PC-3 (cell line): ENCODE measurements at regions not wholly inside any gene's neighbourhood (a gene's known extent, or its start where the extent isn't known, plus 50 kb on each side); places are given as distances from the start of the nearest gene placed in this dataset.

Experiments used
- ATAC-seq: fragments of 200-7000 bp; cut with Tn5 transposase; 2 replicates; pipeline ENCODE4 v1.9.1; 2020; ENCODE audit warnings: mild to moderate bottlenecking, moderate library complexity
- BruUV-seq: library from RNA; stranded (reverse); fragments of 400-500 nt; replicated peaks from 2 replicates; lab custom pipeline; 2021; lab: Mats Ljungman, UMichigan
- CTCF ChIA-PET: fragments of 300-600 bp; sonication (Branson Sonifier 250); formaldehyde crosslinking; loops from one replicate; lab custom pipeline; 2022; ENCODE audit warnings: antibody characterized with exemption; lab: Charles Lee
- POLR2A ChIA-PET: fragments of 300-600 bp; sonication (Branson Sonifier 250); formaldehyde crosslinking; loops from one replicate; lab custom pipeline; 2022; ENCODE audit warnings: antibody characterized with exemption; ENCODE audit not compliant: unreplicated experiment; lab: Charles Lee
- DNase-seq: peaks from one replicate; pipeline ENCODE4 v3.0.0-alpha.2; 2015
- H2AFZ ChIP-seq: fragments of 300-600 bp; sonication (generic); 2 replicates; pipeline ENCODE4 v1.6.0; 2016; ENCODE audit warnings: antibody characterized with exemption, low read length
- H3F3A ChIP-seq: fragments of 300-600 bp; sonication (generic); one replicate; pipeline ENCODE4 v1.6.0; 2017; ENCODE audit warnings: antibody characterized with exemption, low read length, control low read depth, mild to moderate bottlenecking; ENCODE audit not compliant: unreplicated experiment
- H3K27ac ChIP-seq: fragments of 300-600 bp; sonication (generic); 2 replicates; pipeline ENCODE4 v1.5.1; 2016; ENCODE audit warnings: mild to moderate bottlenecking, low read length
- H3K27me3 ChIP-seq: fragments of 300-600 bp; sonication (generic); 2 replicates; pipeline ENCODE4 v1.6.1; 2016; ENCODE audit warnings: low read length, mixed read lengths
- H3K36me3 ChIP-seq: fragments of 300-600 bp; sonication (generic); 2 replicates; pipeline ENCODE4 v1.6.1; 2016; ENCODE audit warnings: low read depth, mixed run types, low read length, mixed read lengths
- H3K4me1 ChIP-seq: fragments of 300-600 bp; sonication (generic); 2 replicates; pipeline ENCODE4 v1.5.1; 2016; ENCODE audit warnings: low read length; ENCODE audit not compliant: insufficient read depth
- H3K4me2 ChIP-seq: fragments of 300-600 bp; sonication (generic); 2 replicates; pipeline ENCODE4 v1.6.0; 2016; ENCODE audit warnings: low read length
- H3K4me3 ChIP-seq: fragments of 300-600 bp; sonication (generic); 2 replicates; pipeline ENCODE4 v1.5.1; 2016; ENCODE audit warnings: mild to moderate bottlenecking, low read length, mixed read lengths
- H3K79me2 ChIP-seq: fragments of 300-600 bp; sonication (generic); 2 replicates; pipeline ENCODE4 v1.6.1; 2017; ENCODE audit warnings: low read length, mixed read lengths
- H3K9ac ChIP-seq: fragments of 300-600 bp; sonication (generic); 2 replicates; pipeline ENCODE4 v1.6.0; 2016; ENCODE audit warnings: mild to moderate bottlenecking, low read length
- H3K9me2 ChIP-seq: fragments of 300-600 bp; sonication (generic); replicated peaks from 2 replicates; pipeline ENCODE4 v1.6.1; 2016; ENCODE audit warnings: mixed run types, low read length, mixed read lengths
- H3K9me3 ChIP-seq: fragments of 300-600 bp; sonication (generic); 2 replicates; pipeline ENCODE4 v1.6.1; 2016; ENCODE audit warnings: low read length, mixed read lengths
- H4K20me1 ChIP-seq: fragments of 300-600 bp; sonication (generic); 2 replicates; pipeline ENCODE4 v1.6.1; 2016; ENCODE audit warnings: low read length, mixed read lengths
- CTCF ChIP-seq: fragments of 300-600 bp; sonication (generic); conservative IDR thresholded peaks from 2 replicates; pipeline ENCODE4 v1.5.1; 2017; ENCODE audit warnings: antibody characterized with exemption, low read depth, mild to moderate bottlenecking, low read length
- EZH2 ChIP-seq: fragments of 300-600 bp; sonication (generic); IDR thresholded peaks from one replicate; pipeline ENCODE4 v1.6.1; 2017; ENCODE audit warnings: antibody characterized with exemption, mild to moderate bottlenecking, low read length; ENCODE audit not compliant: unreplicated experiment
- EZH2phosphoT487 ChIP-seq: fragments of 300-600 bp; sonication (generic); IDR thresholded peaks from 2 replicates; pipeline ENCODE4 v1.6.1; 2018; ENCODE audit warnings: mild to moderate bottlenecking, antibody characterized with exemption, low read length, borderline replicate concordance
- intact Hi-C: fragments of 100-400 bp; cut with micrococcal nuclease; formaldehyde crosslinking; loops from 2 replicates; pipeline ENCODE4 v1.9.0; 2023

GRCh38 chr12:60842181-60842580 is 1246.4 kb downstream of the SLC16A7 start:
- intact Hi-C loops = no loop called here
- no peak overlapping the region for H3K9ac ChIP-seq
- no TSS peak for BruUV-seq
- H3K27me3 ChIP-seq = no peaks in the 10 kb centered on the region
- no peaks in the 10 kb centered on the region for H4K20me1 ChIP-seq
- ChIA-PET POLR2A (no interaction called here), CTCF (no interaction called here)
- no peaks in the 10 kb centered on the region for H3K9me3 ChIP-seq
- DNase-seq (no peak), ATAC-seq (no peak)
- no peaks in the 10 kb centered on the region for H3F3A ChIP-seq
- TF ChIP-seq CTCF (no peak), EZH2 (no peak), EZH2phosphoT487 (no peak)
- H2AFZ ChIP-seq = no peak overlapping the region
- no peaks in the 10 kb centered on the region for H3K36me3 ChIP-seq
- no peaks in the 10 kb centered on the region for H3K79me2 ChIP-seq
- H3K4me2 ChIP-seq = no peak overlapping the region
- no peak overlapping the region for H3K4me3 ChIP-seq
- H3K27ac ChIP-seq = no peak overlapping the region
- no peaks in the 10 kb centered on the region for H3K4me1 ChIP-seq
- no peaks in the 10 kb centered on the region for H3K9me2 ChIP-seq

GRCh38 chr12:60844101-60844500 is 1248.3 kb downstream of the SLC16A7 start:
- H4K20me1 ChIP-seq = no peaks in the 10 kb centered on the region
- H3K9ac ChIP-seq = no peak overlapping the region
- H3K27me3 ChIP-seq = no peaks in the 10 kb centered on the region
- H3K36me3 ChIP-seq = no peaks in the 10 kb centered on the region
- intact Hi-C loops = no loop called here
- no peak for ATAC-seq
- no peaks in the 10 kb centered on the region for H3K9me2 ChIP-seq
- H3K9me3 ChIP-seq = no peaks in the 10 kb centered on the region
- BruUV-seq = no TSS peak
- no peak for DNase-seq
- TF ChIP-seq EZH2 (no peak), EZH2phosphoT487 (no peak), CTCF (no peak)
- no peak overlapping the region for H3K4me3 ChIP-seq
- H3K4me1 ChIP-seq = no peaks in the 10 kb centered on the region
- no peak overlapping the region for H3K27ac ChIP-seq
- ChIA-PET CTCF (no interaction called here), POLR2A (no interaction called here)
- H3K4me2 ChIP-seq = no peak overlapping the region
- no peaks in the 10 kb centered on the region for H3K79me2 ChIP-seq
- no peak overlapping the region for H2AFZ ChIP-seq
- no peaks in the 10 kb centered on the region for H3F3A ChIP-seq

GRCh38 chr12:60844875-60845274 is 1249.0 kb downstream of the SLC16A7 start:
- Histone ChIP-seq H4K20me1 (no peaks in the 10 kb centered on the region), H3F3A (no peaks in the 10 kb centered on the region), H3K79me2 (no peaks in the 10 kb centered on the region), H3K9me2 (no peaks in the 10 kb centered on the region), H3K27ac (no peak overlapping the region), H3K4me3 (no peak overlapping the region), H3K36me3 (no peaks in the 10 kb centered on the region), H3K9me3 (no peaks in the 10 kb centered on the region), H3K4me1 (no peaks in the 10 kb centered on the region), H3K4me2 (no peak overlapping the region), H3K9ac (no peak overlapping the region), H2AFZ (no peak overlapping the region), H3K27me3 (no peaks in the 10 kb centered on the region)
- no TSS peak for BruUV-seq
- intact Hi-C loops = no loop called here
- ATAC-seq = no peak
- no peak for DNase-seq
- ChIA-PET CTCF (no interaction called here), POLR2A (no interaction called here)
- TF ChIP-seq CTCF = no peak
